ENCODE measurements at regions not wholly inside any gene's neighbourhood (a gene's known extent, or its start where the extent isn't known, plus 50 kb on each side); places are given as distances from the start of the nearest gene placed in this dataset.

- TF ChIP-seq CTCF (IDR thresholded peaks at IDR 0.05; ENCODE audit: extremely low read depth in 1 of 2, insufficient read depth in 1 of 2, low read depth in 1 of 2, low read length in 2 of 2) (no peak), POLR2A (IDR thresholded peaks at IDR 0.05; ENCODE audit: low read depth, low read length) (no peak), MYC (IDR thresholded peaks at IDR 0.05; ENCODE audit: low read depth, low read length) (no peak), POLR2AphosphoS5 (IDR thresholded peaks at IDR 0.05; ENCODE audit: insufficient read depth, low read depth, low read length) (no peak), JUN (IDR thresholded peaks at IDR 0.05; ENCODE audit: borderline replicate concordance, insufficient read depth, insufficient read length, low read depth) (no peak)
Observed at GRCh38 chr9:79812099-79812498, 240.3 kb downstream of the TLE4 start.
